HT-29 (cell line): ENCODE measurements at regions not wholly inside any gene's neighbourhood (a gene's known extent, or its start where the extent isn't known, plus 50 kb on each side); places are given as distances from the start of the nearest gene placed in this dataset.

Source experiments
- DNase-seq: peaks from one replicate; pipeline ENCODE4 v3.0.0-alpha.2; 2015; ENCODE audit warnings: low spot score

DNA sequence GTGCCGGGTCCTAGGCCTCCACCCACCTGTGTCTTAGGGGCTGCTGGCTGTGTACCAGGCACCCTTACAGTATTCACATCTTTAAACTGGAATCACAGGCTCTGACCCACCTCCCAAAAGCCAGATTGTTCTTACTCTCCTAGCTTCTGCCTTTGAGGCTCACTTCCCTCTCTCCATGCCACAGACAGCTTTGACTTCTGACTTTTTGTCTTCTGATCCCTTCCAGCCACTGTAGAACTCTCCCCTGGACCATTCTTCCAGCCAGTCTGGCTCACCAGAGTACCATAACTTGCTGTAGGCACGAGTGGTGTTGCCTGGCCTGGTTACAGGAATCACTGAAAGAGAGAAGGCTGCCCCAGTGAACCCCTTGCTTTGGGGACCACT lies 58.1 kb upstream of the STUM start:
- DNase-seq: no peak

DNA sequence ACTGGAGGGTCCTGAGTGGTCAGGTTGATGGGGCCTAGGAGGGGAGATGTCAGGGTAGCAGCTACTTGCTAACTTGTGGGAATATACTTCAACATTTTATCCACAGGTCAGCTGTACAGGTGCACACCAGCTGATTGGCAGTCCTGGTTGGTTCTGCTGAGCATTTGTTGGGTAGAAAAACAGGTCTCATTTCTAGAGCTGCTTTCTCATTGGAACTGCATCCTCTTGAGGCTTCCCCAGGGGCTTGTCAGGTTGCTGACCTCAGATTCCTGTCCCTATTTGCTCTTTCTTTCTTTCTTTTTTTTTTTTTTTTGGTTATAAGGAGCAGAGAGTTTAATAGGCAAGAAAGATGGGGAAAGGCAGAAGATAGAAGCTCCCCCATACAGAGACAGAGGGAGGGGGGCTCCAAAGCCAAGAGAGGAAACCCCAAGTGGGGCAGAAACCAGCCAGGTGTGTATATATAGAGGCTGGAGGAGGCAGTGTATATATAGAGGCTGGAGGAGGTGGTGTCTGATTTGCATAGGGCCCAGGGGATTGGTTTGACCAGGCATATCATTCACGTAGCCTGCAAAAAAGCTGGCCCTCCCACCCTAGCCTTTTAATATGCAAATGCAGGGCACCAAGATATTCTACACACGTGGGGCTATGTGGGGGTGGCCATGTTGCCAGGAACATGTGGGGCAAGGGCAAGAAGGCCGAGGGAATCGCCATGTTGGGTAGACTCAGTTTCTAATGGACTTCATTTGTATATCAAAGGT lies 57.3 kb upstream of the STUM start:
- no peak for DNase-seq

DNA sequence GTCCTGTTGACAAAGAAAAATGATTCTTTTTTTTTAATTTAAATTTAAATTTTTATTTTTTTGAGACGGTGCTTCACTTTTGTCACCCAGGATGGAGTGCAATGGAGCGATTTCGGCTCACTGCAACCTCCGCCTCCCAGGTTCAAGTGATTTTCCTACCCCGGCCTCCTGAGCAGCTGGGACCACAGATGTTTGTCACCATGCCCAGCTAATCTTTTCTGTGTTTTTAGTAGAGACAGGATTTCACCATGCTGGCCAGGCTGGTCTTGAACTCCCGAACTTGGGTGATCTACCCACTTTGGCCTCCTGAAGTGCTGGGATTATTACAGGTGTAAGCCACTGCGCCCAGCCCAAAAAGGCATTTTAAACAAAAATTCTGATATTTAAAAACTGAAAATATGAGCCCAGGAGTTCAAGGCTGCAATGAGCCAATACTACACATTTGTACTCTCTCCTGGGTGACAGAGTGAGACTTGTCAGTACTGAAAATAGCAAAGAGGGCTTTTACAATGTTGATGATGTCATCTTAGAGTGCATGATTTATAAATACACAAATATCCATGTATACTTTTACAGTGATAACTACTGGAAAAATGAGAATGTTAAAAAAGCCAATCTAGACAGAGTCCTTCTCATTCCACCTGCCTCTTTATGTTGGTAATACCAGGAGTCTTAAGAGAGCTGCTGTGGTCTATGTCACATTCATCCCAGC lies 56.0 kb upstream of the STUM start:
- no peak for DNase-seq

DNA sequence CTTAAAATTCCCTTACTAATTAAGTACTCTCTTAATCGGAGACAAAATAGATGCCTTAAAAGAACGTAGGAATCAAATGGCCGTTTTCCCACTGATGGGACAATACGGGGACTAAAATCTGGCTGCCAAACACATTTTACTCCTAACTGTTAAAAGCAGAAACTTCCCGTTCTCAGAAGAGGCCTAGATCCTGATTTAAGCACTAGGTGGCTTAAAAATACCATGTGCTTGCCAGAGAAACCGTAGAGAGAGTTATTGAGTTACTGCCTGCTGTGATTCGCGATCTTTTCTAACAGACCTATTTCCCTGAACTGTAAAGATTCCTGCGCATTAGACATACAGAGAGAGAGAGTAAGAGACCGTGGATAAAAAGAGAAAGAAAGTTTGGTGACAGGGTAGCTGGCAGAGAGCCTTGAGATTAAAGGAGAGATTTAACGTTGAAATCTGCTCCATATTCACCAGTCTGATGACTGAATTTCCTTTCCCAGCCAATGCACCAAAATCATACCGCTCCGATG lies 54.4 kb upstream of the STUM start:
- DNase-seq: no peak

DNA sequence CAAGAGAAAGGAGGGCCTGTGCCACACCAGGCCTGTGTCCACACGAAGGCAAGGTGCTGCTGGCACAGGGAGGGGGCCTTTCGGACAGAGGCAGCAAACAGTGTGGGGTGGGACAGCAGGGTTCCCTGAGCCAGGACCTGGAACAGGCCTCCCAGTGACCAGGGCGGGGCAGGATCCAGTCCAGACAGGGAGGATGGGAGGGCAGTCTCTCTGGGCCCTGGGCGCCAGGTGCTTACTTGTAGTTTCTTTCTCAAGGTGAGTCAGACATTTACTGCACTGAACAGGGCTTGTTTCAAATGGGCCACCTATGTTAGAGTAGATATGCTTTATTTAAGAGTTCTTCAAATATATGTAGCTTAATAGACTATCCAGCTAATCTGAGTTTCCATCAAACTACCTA lies 52.8 kb upstream of the STUM start:
- no peak for DNase-seq

DNA sequence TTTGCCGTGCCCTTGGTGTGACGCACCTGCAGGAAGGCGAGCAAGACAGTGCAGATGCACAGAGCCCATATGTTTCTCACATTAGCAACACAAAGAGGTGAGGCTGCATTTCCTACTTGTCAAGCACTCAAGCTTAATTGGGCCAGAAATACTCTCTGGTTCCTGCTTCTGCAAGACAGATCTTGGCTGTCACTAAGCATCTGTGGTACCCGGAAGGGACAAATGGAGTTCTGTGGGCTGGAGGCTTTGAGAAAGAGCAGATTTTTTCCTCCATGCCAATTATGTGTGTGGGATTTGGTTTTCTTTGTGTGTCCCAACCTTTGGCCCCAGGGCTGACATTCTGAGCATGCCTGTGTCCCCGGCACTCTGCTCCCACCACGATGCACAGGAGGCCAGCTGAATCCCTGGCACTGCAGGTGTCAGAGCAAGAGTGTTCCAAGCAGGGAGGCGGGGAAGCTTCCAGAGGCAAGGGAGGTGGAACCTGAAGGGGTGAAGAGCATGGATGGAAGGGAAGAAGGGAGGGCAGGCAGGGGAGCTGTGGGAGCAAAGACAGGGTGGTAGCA lies 52.0 kb upstream of the STUM start:
- no peak for DNase-seq

DNA sequence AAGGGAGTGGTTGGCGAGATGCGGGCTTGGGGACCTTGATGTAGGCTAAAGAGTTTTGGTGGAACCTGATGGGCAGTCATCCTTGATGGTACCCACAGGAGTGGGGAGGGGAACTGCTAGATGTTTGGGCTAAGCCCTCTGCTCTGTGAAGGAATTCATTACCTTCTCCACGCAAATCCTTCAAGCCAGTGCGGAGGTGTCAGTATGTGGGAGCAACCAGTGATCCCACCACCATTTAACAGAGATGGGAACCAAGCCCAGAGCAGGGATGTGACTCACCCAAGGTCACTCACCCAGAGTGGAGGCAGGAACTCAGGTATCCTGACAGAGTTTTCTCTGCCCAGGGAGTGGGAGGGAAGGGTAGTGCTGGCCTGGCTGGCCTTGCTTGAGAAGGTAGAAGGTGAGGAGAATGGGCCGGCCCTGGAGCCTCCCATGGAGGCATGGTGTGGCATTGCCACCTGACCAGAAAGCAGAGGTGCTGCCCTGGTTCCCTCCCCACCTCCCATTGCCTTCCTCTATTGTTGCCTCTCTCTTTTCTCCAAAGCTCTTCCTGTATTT lies 51.2 kb upstream of the STUM start:
- DNase-seq: no peak

DNA sequence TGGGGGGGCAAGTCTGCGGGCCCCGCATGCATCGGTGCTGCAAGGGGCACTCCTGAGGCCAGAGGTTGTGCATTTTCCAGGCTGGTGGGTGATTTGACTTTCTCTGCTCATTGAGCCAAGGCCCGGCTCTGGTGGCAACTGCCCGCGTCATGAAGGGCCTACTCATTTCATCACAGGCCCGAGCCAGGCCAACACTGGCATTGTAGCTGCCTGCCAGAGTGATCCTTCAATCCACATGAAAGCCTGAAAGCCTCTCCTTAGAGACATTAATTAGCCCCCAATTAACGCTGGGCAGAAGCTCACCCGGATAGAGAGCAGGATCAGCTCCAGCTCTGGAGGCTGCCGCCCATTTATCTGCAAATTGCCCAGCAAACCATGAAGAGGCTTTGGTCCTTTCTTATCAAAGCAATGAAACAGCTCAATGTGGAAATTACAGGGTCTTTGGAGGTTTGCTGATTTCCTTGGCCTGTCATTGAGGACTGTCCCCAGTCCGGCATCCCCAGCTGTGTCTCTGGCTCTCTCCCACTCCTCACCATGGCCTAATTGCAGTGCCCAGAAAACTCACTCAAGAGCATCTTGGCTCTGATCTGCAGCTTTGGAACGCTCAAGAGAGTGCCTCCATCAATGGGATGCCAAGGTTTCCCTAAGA lies 50.4 kb upstream of the STUM start:
- no peak for DNase-seq

DNA sequence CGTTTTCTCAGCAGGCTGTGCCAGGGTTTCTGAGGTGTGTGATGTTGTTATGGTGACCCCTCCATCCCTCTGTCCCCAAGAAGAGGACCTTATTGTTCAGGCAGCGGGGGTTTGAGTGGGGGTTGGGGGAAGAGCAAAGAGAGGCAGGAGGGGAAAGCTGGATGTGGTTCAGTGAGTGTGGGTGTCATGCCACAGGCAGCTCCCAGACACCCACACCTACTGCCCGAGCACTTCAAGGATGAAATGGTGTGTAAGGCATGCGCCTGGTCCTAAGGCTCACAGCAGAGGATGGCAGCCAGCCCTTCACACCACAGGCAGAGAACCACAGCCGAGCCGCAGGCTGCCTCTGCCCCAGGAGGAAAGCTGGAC lies 49.9 kb upstream of the STUM start:
- DNase-seq: no peak
